ENCODE measurements at regions not wholly inside any gene's neighbourhood (a gene's known extent, or its start where the extent isn't known, plus 50 kb on each side); places are given as distances from the start of the nearest gene placed in this dataset.
"Not testable (repeated sequence)": the region's sequence is repeated elsewhere in the genome, so short reads cannot be mapped to it uniquely, and the experiment has no call there.

GRCh38 chr1:14259191-14259757 is 339.2 kb upstream of the KAZN start:
- DNase-seq (ENCODE audit: low read depth in 2 of 2), result no peak

DNA sequence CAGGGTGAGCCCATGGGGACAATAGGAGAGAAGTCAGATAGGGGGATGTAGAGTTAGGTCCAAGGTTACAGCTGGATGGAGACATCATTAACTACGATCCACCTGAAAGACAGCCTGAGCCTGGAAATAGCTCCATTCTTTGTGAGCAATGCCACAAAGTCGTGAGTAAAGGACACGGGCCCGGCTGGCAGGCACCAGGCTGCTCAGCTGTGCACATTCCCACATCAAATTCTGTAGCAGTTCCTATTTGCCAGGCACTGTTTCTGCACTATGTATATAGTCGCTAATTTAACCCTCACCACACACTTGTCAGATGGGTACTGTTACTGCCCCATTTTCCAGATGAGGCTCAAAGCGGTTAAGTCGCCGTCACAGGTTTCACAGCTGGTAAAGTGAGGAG is 338.0 kb upstream of the KAZN start:
- no peak for DNase-seq (ENCODE audit: low read depth in 2 of 2)

- no peak for DNase-seq (ENCODE audit: low read depth in 2 of 2)
Measured at GRCh38 chr1:14261395-14261794, 337.1 kb upstream of the KAZN start.

DNA sequence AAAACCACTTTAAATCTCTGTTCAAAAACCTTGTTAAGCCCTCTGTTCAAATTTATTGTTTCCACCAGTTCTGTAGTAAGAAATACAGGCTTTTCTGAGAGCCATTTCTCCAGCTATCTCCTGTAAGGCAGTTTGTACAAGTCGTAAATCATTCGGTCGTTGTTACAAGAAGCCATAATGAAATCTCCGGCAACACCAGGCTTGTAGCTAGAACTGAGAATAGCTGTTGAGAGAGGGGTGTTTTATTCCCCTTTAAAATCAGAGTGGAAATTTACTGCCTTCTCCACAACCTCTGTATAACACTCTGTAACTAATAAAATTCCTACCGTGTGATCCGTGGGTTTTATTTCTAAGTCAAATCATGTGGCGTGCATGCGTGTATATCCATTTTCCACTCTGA is 335.8 kb upstream of the KAZN start:
- no peak for DNase-seq (ENCODE audit: low read depth in 2 of 2)

- DNase-seq (ENCODE audit: low read depth in 2 of 2), result no peak
Measured at GRCh38 chr1:14263225-14263624, 335.3 kb upstream of the KAZN start.

GRCh38 chr1:14263671-14264070 is 334.8 kb upstream of the KAZN start:
- no peak for DNase-seq (ENCODE audit: low read depth in 2 of 2)

GRCh38 chr1:14265495-14265894 is 333.0 kb upstream of the KAZN start:
- DNase-seq (ENCODE audit: low read depth in 2 of 2), result no peak

GRCh38 chr1:14267991-14268390 is 330.5 kb upstream of the KAZN start:
- no peak for DNase-seq (ENCODE audit: low read depth in 2 of 2)

- DNase-seq (ENCODE audit: low read depth in 2 of 2), result no peak
Measured at GRCh38 chr1:14270821-14271220, 327.7 kb upstream of the KAZN start.

DNA sequence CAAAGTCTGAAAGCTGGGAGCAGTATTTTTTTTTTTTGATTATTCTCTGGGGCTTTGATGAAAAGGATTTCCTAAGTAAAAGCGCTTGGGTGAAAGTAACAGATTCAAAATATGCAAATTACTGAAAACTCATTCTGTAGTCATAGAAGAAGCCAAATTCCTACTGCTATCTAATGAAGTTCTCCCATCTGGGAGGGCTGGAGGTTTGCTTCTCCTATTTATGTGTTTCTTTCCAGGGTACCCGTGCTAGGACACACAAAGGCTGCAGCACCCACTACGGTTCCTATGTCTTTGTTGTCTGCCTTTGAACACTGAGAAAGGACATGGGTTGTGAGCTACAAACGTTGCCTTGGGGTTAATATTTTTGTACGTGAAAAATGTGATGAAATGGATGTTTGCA is 324.7 kb upstream of the KAZN start:
- no peak for DNase-seq (ENCODE audit: low read depth in 2 of 2)

DNA sequence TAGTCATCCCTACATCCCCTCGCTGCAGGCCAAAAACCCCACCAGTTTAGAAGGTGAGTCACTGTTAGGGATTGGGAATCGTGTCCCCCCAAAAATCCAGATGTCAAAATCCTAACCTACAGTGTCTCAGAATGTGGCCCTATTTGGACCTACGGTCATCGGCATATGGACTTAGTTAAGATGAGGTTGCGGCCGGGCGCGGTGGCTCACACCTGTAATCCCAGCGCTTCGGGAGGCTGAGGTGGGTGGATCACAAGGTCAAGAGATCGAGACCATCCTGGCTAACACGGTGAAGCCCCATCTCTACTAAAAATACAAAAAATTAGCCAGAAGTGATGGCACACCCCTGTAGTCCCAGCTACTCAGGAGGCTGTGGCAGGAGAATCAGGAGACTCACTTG is 318.6 kb upstream of the KAZN start:
- not testable (repeated sequence) for DNase-seq (ENCODE audit: low read depth in 2 of 2)

- DNase-seq (ENCODE audit: low read depth in 2 of 2), result no peak
Measured at GRCh38 chr1:14280909-14281308, 317.6 kb upstream of the KAZN start.

GRCh38 chr1:14281412-14281811 is 317.1 kb upstream of the KAZN start:
- DNase-seq (ENCODE audit: low read depth in 2 of 2), result no peak

DNA sequence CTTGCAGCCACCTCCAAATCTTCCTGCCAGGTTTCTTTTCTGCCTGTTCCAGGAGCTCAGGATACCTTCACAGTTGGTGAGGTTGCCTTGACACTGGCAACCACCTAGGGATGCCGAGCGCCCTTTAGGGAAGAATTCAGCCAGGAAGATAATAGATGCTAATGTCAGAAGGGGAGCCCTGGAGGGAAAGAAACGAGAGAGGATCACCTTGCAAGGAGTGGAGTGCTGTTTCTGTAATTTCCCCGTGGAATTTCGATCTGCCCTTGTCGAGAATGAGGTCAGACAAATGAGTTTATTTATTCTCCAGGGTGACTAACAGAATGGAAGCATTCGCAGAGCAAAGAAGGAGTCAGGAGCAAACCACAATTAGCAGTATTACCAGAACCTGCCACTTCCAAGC is 315.8 kb upstream of the KAZN start:
- DNase-seq (ENCODE audit: low read depth in 2 of 2), result no peak

GRCh38 chr1:14285238-14285637 is 313.2 kb upstream of the KAZN start:
- DNase-seq (ENCODE audit: low read depth in 2 of 2), result no peak

DNA sequence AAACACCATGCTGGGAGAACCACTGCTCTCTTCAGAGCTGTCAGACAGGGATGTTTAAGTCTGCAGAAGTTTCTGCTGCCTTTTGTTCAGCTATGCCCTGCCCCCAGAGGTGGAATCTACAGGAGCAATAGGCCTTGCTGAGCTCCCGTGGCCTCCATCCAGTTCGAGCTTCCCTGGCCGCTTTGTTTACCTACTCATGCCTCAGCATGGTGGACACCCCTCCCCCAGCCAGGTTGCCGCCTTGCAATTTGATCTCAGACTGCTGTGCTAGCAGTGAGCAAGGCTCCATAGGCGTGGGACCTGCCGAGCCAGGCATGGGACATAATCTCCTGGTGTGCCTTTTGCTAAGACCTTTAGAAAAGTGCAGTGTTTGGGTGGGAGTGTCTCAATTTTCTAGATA is 307.3 kb upstream of the KAZN start:
- DNase-seq (ENCODE audit: low read depth in 2 of 2), result not testable (repeated sequence)

- DNase-seq (ENCODE audit: low read depth in 2 of 2), result no peak
Measured at GRCh38 chr1:14292520-14292919, 306.0 kb upstream of the KAZN start.

GRCh38 chr1:14294006-14294405 is 304.5 kb upstream of the KAZN start:
- DNase-seq (ENCODE audit: low read depth in 2 of 2), result no peak

- no peak for DNase-seq (ENCODE audit: low read depth in 2 of 2)
Measured at GRCh38 chr1:14294860-14295536, 303.5 kb upstream of the KAZN start.

GRCh38 chr1:14296795-14297194 is 301.7 kb upstream of the KAZN start:
- DNase-seq (ENCODE audit: low read depth in 2 of 2), result no peak

- no peak for DNase-seq (ENCODE audit: low read depth in 2 of 2)
Measured at GRCh38 chr1:14297356-14297755, 301.1 kb upstream of the KAZN start.

- no peak for DNase-seq (ENCODE audit: low read depth in 2 of 2)
Measured at GRCh38 chr1:14298806-14299205, 299.7 kb upstream of the KAZN start.

- DNase-seq (ENCODE audit: low read depth in 2 of 2), result no peak
Measured at GRCh38 chr1:14300991-14301703, 297.3 kb upstream of the KAZN start.

- no peak for DNase-seq (ENCODE audit: low read depth in 2 of 2)
Measured at GRCh38 chr1:14301704-14302024, 296.8 kb upstream of the KAZN start.
